ENCODE measurements at regions not wholly inside any gene's neighbourhood (a gene's known extent, or its start where the extent isn't known, plus 50 kb on each side); places are given as distances from the start of the nearest gene placed in this dataset.

- ChIA-PET CTCF (interaction anchor here (1.0 kb wide), 1 partner anchor 13 kb away, joined by 3 read pairs; no protein-coding TSS in a partner anchor), POLR2A (no interaction called here)
- no peak for DNase-seq (ENCODE audit: low read depth, low spot score)
- TF ChIP-seq CTCF (IDR thresholded peaks at IDR 0.05; ENCODE audit: insufficient read depth, low read length, missing control alignments) = no peak
- no peak overlapping the region for H3K4me3 ChIP-seq (ENCODE audit: low read depth, low read length)
These were observed 155.6 kb upstream of the SOD1 start for GRCh38 chr21:31503939-31504338.

- no peak for TF ChIP-seq CTCF (IDR thresholded peaks at IDR 0.05; ENCODE audit: insufficient read depth, low read length, missing control alignments)
- ChIA-PET POLR2A (no interaction called here), CTCF (no interaction called here)
- no peak overlapping the region for H3K4me3 ChIP-seq (ENCODE audit: low read depth, low read length)
- DNase-seq (ENCODE audit: low read depth, low spot score) = no peak
These were observed 156.0 kb upstream of the SOD1 start for GRCh38 chr21:31503467-31503866.

- no peak for TF ChIP-seq CTCF (IDR thresholded peaks at IDR 0.05; ENCODE audit: insufficient read depth, low read length, missing control alignments)
- DNase-seq (ENCODE audit: low read depth, low spot score) = no peak
- CTCF ChIA-PET = no interaction called here
- POLR2A ChIA-PET = no interaction called here
- no peak overlapping the region for H3K4me3 ChIP-seq (ENCODE audit: low read depth, low read length)
These were observed 156.9 kb upstream of the SOD1 start for GRCh38 chr21:31502537-31503143.

GRCh38 chr21:31501926-31502325 lies 157.6 kb upstream of the SOD1 start:
- no peak for DNase-seq (ENCODE audit: low read depth, low spot score)
- H3K4me3 ChIP-seq (ENCODE audit: low read depth, low read length) = no peak overlapping the region
- ChIA-PET POLR2A (no interaction called here), CTCF (no interaction called here)
- TF ChIP-seq CTCF (IDR thresholded peaks at IDR 0.05; ENCODE audit: insufficient read depth, low read length, missing control alignments) = no peak

- ChIA-PET POLR2A (no interaction called here), CTCF (no interaction called here)
- no peak overlapping the region for H3K4me3 ChIP-seq (ENCODE audit: low read depth, low read length)
- no peak for TF ChIP-seq CTCF (IDR thresholded peaks at IDR 0.05; ENCODE audit: insufficient read depth, low read length, missing control alignments)
- no peak for DNase-seq (ENCODE audit: low read depth, low spot score)
These were observed 156.9 kb upstream of the TIAM1 start for GRCh38 chr21:31500982-31501381.

GRCh38 chr21:31500071-31500470 lies 156.0 kb upstream of the TIAM1 start:
- CTCF ChIA-PET = no interaction called here
- POLR2A ChIA-PET = no interaction called here

More at GRCh38 chr21:31500071-31500470, 156.0 kb upstream of the TIAM1 start:
- no peak for TF ChIP-seq CTCF (IDR thresholded peaks at IDR 0.05; ENCODE audit: insufficient read depth, low read length, missing control alignments)
- no peak overlapping the region for H3K4me3 ChIP-seq (ENCODE audit: low read depth, low read length)
- DNase-seq (ENCODE audit: low read depth, low spot score) = no peak
